ENCODE measurements at regions not wholly inside any gene's neighbourhood (a gene's known extent, or its start where the extent isn't known, plus 50 kb on each side); places are given as distances from the start of the nearest gene placed in this dataset.

DNA sequence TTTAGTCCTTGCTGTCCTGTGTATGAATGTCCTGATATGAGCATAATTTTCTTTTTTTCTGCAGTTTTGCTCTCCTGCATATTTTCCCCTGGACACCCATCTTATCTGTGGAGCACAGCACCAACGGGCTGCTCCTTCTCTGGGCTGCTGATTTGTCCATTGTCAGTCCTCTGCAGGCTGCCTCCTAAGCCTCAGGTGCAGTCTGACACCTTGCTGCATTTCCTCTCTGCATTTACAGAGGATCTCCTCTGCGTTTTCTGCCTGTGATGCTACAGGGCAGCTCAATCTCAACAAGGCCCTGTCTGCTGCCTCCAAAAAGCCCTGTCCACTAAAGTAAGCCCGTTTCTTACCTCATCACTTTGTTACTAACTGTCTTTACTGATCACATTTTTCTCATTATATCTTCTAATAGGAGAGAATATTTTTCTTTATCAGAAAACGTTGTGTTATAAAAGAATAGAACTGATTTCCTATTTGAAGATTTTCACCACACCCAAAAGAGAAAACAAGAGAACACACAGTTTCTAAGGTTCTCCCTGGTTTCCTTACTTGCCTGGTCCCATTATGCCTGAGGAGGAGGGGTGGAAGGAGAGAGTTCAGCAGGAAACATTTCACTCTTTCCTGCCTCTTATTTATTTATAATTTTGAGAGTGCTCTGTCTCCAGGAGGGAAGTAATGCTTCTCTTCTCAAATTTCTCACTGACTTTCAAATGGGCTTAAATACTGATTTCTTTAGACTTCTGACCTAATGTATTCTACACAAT is 65.6 kb upstream of the TDRD3 start (continued):
- TF ChIP-seq, protein P1, sequence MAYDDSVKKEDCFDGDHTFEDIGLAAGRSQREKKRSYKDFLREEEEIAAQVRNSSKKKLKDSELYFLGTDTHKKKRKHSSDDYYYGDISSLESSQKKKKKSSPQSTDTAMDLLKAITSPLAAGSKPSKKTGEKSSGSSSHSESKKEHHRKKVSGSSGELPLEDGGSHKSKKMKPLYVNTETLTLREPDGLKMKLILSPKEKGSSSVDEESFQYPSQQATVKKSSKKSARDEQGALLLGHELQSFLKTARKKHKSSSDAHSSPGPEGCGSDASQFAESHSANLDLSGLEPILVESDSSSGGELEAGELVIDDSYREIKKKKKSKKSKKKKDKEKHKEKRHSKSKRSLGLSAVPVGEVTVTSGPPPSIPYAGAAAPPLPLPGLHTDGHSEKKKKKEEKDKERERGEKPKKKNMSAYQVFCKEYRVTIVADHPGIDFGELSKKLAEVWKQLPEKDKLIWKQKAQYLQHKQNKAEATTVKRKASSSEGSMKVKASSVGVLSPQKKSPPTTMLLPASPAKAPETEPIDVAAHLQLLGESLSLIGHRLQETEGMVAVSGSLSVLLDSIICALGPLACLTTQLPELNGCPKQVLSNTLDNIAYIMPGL (CRISPR knock-in tag; IDR thresholded peaks at IDR 0.05) = no peak
- no peak for TF ChIP-seq SMAD3 (CRISPR knock-in tag; IDR thresholded peaks at IDR 0.05; ENCODE audit: borderline replicate concordance)
- no peak for TF ChIP-seq ZNF138 (CRISPR knock-in tag; conservative IDR thresholded peaks at IDR 0.05)
- TF ChIP-seq, protein P2, sequence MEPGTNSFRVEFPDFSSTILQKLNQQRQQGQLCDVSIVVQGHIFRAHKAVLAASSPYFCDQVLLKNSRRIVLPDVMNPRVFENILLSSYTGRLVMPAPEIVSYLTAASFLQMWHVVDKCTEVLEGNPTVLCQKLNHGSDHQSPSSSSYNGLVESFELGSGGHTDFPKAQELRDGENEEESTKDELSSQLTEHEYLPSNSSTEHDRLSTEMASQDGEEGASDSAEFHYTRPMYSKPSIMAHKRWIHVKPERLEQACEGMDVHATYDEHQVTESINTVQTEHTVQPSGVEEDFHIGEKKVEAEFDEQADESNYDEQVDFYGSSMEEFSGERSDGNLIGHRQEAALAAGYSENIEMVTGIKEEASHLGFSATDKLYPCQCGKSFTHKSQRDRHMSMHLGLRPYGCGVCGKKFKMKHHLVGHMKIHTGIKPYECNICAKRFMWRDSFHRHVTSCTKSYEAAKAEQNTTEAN (CRISPR knock-in tag; IDR thresholded peaks at IDR 0.05) = no peak
- no peak for TF ChIP-seq FOXK1 (CRISPR knock-in tag; IDR thresholded peaks at IDR 0.05)
- TF ChIP-seq, protein P3, sequence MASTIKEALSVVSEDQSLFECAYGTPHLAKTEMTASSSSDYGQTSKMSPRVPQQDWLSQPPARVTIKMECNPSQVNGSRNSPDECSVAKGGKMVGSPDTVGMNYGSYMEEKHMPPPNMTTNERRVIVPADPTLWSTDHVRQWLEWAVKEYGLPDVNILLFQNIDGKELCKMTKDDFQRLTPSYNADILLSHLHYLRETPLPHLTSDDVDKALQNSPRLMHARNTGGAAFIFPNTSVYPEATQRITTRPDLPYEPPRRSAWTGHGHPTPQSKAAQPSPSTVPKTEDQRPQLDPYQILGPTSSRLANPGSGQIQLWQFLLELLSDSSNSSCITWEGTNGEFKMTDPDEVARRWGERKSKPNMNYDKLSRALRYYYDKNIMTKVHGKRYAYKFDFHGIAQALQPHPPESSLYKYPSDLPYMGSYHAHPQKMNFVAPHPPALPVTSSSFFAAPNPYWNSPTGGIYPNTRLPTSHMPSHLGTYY (CRISPR knock-in tag; IDR thresholded peaks at IDR 0.05) = no peak
- TF ChIP-seq, protein P4, sequence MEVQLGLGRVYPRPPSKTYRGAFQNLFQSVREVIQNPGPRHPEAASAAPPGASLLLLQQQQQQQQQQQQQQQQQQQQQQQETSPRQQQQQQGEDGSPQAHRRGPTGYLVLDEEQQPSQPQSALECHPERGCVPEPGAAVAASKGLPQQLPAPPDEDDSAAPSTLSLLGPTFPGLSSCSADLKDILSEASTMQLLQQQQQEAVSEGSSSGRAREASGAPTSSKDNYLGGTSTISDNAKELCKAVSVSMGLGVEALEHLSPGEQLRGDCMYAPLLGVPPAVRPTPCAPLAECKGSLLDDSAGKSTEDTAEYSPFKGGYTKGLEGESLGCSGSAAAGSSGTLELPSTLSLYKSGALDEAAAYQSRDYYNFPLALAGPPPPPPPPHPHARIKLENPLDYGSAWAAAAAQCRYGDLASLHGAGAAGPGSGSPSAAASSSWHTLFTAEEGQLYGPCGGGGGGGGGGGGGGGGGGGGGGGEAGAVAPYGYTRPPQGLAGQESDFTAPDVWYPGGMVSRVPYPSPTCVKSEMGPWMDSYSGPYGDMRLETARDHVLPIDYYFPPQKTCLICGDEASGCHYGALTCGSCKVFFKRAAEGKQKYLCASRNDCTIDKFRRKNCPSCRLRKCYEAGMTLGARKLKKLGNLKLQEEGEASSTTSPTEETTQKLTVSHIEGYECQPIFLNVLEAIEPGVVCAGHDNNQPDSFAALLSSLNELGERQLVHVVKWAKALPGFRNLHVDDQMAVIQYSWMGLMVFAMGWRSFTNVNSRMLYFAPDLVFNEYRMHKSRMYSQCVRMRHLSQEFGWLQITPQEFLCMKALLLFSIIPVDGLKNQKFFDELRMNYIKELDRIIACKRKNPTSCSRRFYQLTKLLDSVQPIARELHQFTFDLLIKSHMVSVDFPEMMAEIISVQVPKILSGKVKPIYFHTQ (CRISPR knock-in tag; IDR thresholded peaks at IDR 0.05) = no peak
- TF ChIP-seq, protein P5, sequence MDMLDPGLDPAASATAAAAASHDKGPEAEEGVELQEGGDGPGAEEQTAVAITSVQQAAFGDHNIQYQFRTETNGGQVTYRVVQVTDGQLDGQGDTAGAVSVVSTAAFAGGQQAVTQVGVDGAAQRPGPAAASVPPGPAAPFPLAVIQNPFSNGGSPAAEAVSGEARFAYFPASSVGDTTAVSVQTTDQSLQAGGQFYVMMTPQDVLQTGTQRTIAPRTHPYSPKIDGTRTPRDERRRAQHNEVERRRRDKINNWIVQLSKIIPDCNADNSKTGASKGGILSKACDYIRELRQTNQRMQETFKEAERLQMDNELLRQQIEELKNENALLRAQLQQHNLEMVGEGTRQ (CRISPR knock-in tag; IDR thresholded peaks at IDR 0.05) = no peak
- no peak for TF ChIP-seq NFE2L1 (CRISPR knock-in tag; IDR thresholded peaks at IDR 0.05)
- TF ChIP-seq TEAD4 (CRISPR knock-in tag; IDR thresholded peaks at IDR 0.05) = no peak

DNA sequence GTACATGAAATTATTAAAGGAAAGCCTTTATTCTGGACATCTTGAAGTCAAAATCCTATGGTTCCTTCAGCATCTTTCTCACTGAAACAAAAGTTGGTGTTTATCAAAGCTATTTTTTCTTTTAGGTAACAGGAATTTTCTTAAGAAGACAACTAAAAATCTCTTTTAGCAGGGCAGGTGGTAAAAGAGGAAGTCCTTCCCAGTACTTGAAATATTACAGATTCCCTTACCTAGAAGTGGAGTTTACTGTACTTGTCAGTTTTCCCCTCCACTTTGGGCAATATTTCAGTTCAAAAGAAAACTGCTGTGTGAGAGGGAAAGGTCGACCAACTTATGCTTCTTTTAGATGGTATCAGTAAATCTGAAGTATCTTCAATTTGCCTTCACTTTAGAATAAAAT is 64.3 kb upstream of the TDRD3 start:
- ChIA-PET POLR2A (no interaction called here), CTCF (no interaction called here)
- Mint-ChIP-seq H3K4me3 (no peak overlapping the region), H3K27ac (no peak overlapping the region), H3K36me3 (peaks cover 4% of the 10 kb centered on the region; the same call in 1 of the 2 replicates), H3K27me3 (ENCODE audit: low read depth) (no peaks in the 10 kb centered on the region), H3K9me3 (peaks cover 5% of the 10 kb centered on the region), H3K4me1 (peaks cover 8% of the 10 kb centered on the region)
- ATAC-seq (no peak), DNase-seq (ENCODE audit: low spot score) (no peak)
- no peak for TF ChIP-seq NFE2L1 (CRISPR knock-in tag; IDR thresholded peaks at IDR 0.05)
- TF ChIP-seq, protein P6, sequence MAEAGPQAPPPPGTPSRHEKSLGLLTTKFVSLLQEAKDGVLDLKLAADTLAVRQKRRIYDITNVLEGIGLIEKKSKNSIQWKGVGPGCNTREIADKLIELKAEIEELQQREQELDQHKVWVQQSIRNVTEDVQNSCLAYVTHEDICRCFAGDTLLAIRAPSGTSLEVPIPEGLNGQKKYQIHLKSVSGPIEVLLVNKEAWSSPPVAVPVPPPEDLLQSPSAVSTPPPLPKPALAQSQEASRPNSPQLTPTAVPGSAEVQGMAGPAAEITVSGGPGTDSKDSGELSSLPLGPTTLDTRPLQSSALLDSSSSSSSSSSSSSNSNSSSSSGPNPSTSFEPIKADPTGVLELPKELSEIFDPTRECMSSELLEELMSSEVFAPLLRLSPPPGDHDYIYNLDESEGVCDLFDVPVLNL (CRISPR knock-in tag; IDR thresholded peaks at IDR 0.05; ENCODE audit: borderline replicate concordance, low read depth) = no peak
- no peak for TF ChIP-seq CBFB (CRISPR knock-in tag; IDR thresholded peaks at IDR 0.05; ENCODE audit: low read depth)
- no peak for TF ChIP-seq ZNF232 (CRISPR knock-in tag; IDR thresholded peaks at IDR 0.05)
- no peak for TF ChIP-seq ZNF423 (CRISPR knock-in tag; IDR thresholded peaks at IDR 0.05)
- TF ChIP-seq, protein P2 (CRISPR knock-in tag; IDR thresholded peaks at IDR 0.05) = no peak
- no peak for TF ChIP-seq FOXK1 (CRISPR knock-in tag; IDR thresholded peaks at IDR 0.05)
- TF ChIP-seq, protein P7, sequence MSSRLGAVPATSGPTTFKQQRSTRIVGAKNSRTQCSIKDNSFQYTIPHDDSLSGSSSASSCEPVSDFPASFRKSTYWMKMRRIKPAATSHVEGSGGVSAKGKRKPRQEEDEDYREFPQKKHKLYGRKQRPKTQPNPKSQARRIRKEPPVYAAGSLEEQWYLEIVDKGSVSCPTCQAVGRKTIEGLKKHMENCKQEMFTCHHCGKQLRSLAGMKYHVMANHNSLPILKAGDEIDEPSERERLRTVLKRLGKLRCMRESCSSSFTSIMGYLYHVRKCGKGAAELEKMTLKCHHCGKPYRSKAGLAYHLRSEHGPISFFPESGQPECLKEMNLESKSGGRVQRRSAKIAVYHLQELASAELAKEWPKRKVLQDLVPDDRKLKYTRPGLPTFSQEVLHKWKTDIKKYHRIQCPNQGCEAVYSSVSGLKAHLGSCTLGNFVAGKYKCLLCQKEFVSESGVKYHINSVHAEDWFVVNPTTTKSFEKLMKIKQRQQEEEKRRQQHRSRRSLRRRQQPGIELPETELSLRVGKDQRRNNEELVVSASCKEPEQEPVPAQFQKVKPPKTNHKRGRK (CRISPR knock-in tag; IDR thresholded peaks at IDR 0.05; ENCODE audit: borderline replicate concordance) = no peak
- TF ChIP-seq, protein P8, sequence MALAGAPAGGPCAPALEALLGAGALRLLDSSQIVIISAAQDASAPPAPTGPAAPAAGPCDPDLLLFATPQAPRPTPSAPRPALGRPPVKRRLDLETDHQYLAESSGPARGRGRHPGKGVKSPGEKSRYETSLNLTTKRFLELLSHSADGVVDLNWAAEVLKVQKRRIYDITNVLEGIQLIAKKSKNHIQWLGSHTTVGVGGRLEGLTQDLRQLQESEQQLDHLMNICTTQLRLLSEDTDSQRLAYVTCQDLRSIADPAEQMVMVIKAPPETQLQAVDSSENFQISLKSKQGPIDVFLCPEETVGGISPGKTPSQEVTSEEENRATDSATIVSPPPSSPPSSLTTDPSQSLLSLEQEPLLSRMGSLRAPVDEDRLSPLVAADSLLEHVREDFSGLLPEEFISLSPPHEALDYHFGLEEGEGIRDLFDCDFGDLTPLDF (CRISPR knock-in tag; IDR thresholded peaks at IDR 0.05) = no peak
- TF ChIP-seq MXD4 (CRISPR knock-in tag; IDR thresholded peaks at IDR 0.05; ENCODE audit: borderline replicate concordance) = no peak
- TF ChIP-seq ZNF671 (CRISPR knock-in tag; IDR thresholded peaks at IDR 0.05) = no peak
